Hepatocyte (in vitro differentiated cells): ENCODE measurements at regions not wholly inside any gene's neighbourhood (a gene's known extent, or its start where the extent isn't known, plus 50 kb on each side); places are given as distances from the start of the nearest gene placed in this dataset.

Experiments used
- DNase-seq: peaks from one replicate; pipeline ENCODE4 v3.0.0-alpha.2; 2016; ENCODE audit warnings: low spot score
- H2AFZ ChIP-seq: fragments of 200-600 bp; sonication (generic); 2 replicates; pipeline ENCODE4 v1.6.0; 2016; ENCODE audit warnings: antibody characterized with exemption, mild to moderate bottlenecking
- H3K27ac ChIP-seq: fragments of 200-600 bp; sonication (generic); 2 replicates; pipeline ENCODE4 v1.5.1; 2016; ENCODE audit warnings: mild to moderate bottlenecking
- H3K27me3 ChIP-seq: fragments of 200-600 bp; sonication (generic); 2 replicates; pipeline ENCODE4 v1.6.1; 2016
- H3K36me3 ChIP-seq: fragments of 200-600 bp; sonication (generic); replicated peaks from 2 replicates; pipeline ENCODE4 v1.5.1; 2016; ENCODE audit warnings: low read depth; ENCODE audit not compliant: insufficient read depth
- H3K4me1 ChIP-seq: fragments of 200-600 bp; sonication (generic); 2 replicates; pipeline ENCODE4 v1.5.1; 2016; ENCODE audit warnings: mild to moderate bottlenecking, moderate library complexity; ENCODE audit not compliant: insufficient read depth
- H3K4me2 ChIP-seq: fragments of 200-600 bp; sonication (generic); 2 replicates; pipeline ENCODE4 v1.6.0; 2016
- H3K4me3 ChIP-seq: fragments of 200-600 bp; sonication (generic); 2 replicates; pipeline ENCODE4 v1.5.1; 2016; ENCODE audit warnings: mild to moderate bottlenecking
- H3K79me2 ChIP-seq: fragments of 200-600 bp; sonication (generic); 2 replicates; pipeline ENCODE4 v1.6.0; 2017; ENCODE audit warnings: mild to moderate bottlenecking
- H3K9me2 ChIP-seq: fragments of 200-600 bp; sonication (generic); replicated peaks from 2 replicates; pipeline ENCODE4 v1.6.0; 2017; ENCODE audit warnings: mild to moderate bottlenecking; ENCODE audit not compliant: insufficient read depth
- H3K9me3 ChIP-seq: fragments of 200-600 bp; sonication (generic); 2 replicates; pipeline ENCODE4 v1.5.1; 2016; ENCODE audit warnings: low read depth, mild to moderate bottlenecking
- H4K20me1 ChIP-seq: fragments of 200-600 bp; sonication (generic); 2 replicates; pipeline ENCODE4 v1.6.0; 2016; ENCODE audit warnings: mild to moderate bottlenecking; ENCODE audit not compliant: insufficient read depth, poor library complexity, severe bottlenecking
- CTCF ChIP-seq: fragments of 200-600 bp; sonication (generic); IDR thresholded peaks from 2 replicates; pipeline ENCODE4 v1.5.1; 2016; ENCODE audit warnings: antibody characterized with exemption, mild to moderate bottlenecking; ENCODE audit not compliant: poor library complexity
- EZH2 ChIP-seq: fragments of 200-600 bp; sonication (generic); IDR thresholded peaks from 2 replicates; pipeline ENCODE4 v1.6.1; 2016; ENCODE audit warnings: antibody characterized with exemption, mild to moderate bottlenecking, borderline replicate concordance
- EZH2phosphoT487 ChIP-seq: fragments of 200-600 bp; sonication (generic); IDR thresholded peaks from one replicate; pipeline ENCODE4 v1.6.1; 2018; ENCODE audit warnings: antibody characterized with exemption, mild to moderate bottlenecking, low read depth, moderate library complexity; ENCODE audit not compliant: unreplicated experiment, severe bottlenecking
- WGBS: methylation state at CpG from one replicate; pipeline ENCODE4 v1.1.6; 2016; ENCODE audit warnings: low lambda C conversion rate; ENCODE audit errors: missing lambda C conversion rate; 5-methylcytosine and 5-hydroxymethylcytosine counted together

GRCh38 chr10:130864961-130865818 lies 446.3 kb downstream of the TCERG1L start:
- H3K27ac ChIP-seq, result no peak overlapping the region
- no peaks in the 10 kb centered on the region for H3K79me2 ChIP-seq
- H3K4me1 ChIP-seq, result no peaks in the 10 kb centered on the region
- H3K27me3 ChIP-seq, result no peaks in the 10 kb centered on the region
- H3K4me2 ChIP-seq, result no peak overlapping the region
- WGBS, result 81% methylated on average over 17 of the region's 17 CpGs
- H2AFZ ChIP-seq, result no peak overlapping the region
- TF ChIP-seq EZH2, result no peak
- TF ChIP-seq CTCF, result no peak
- TF ChIP-seq EZH2phosphoT487, result no peak
- no peaks in the 10 kb centered on the region for H3K9me2 ChIP-seq
- H4K20me1 ChIP-seq, result no peaks in the 10 kb centered on the region
- no peaks in the 10 kb centered on the region for H3K9me3 ChIP-seq
- DNase-seq, result no peak
- H3K4me3 ChIP-seq, result no peak overlapping the region
- no peaks in the 10 kb centered on the region for H3K36me3 ChIP-seq

- TF ChIP-seq CTCF (no peak), EZH2 (no peak), EZH2phosphoT487 (no peak)
- H3K79me2 ChIP-seq, result no peaks in the 10 kb centered on the region
- H3K4me2 ChIP-seq, result no peak overlapping the region
- WGBS, result 95% methylated on average over 7 of the region's 7 CpGs
- no peaks in the 10 kb centered on the region for H3K9me2 ChIP-seq
- H4K20me1 ChIP-seq, result no peaks in the 10 kb centered on the region
- no peak overlapping the region for H2AFZ ChIP-seq
- H3K27ac ChIP-seq, result no peak overlapping the region
- DNase-seq, result no peak
- H3K36me3 ChIP-seq, result no peaks in the 10 kb centered on the region
- no peaks in the 10 kb centered on the region for H3K27me3 ChIP-seq
- no peak overlapping the region for H3K4me3 ChIP-seq
- H3K4me1 ChIP-seq, result no peaks in the 10 kb centered on the region
- no peaks in the 10 kb centered on the region for H3K9me3 ChIP-seq
Measured at GRCh38 chr10:130866857-130867256, 444.7 kb downstream of the TCERG1L start.

- H3K9me2 ChIP-seq, result no peaks in the 10 kb centered on the region
- 88% methylated on average over 10 of the region's 10 CpGs for WGBS
- H3K27ac ChIP-seq, result no peak overlapping the region
- H4K20me1 ChIP-seq, result no peaks in the 10 kb centered on the region
- no peak overlapping the region for H3K4me2 ChIP-seq
- no peak overlapping the region for H2AFZ ChIP-seq
- DNase-seq, result no peak
- TF ChIP-seq EZH2phosphoT487 (no peak), EZH2 (no peak), CTCF (no peak)
- no peaks in the 10 kb centered on the region for H3K27me3 ChIP-seq
- no peaks in the 10 kb centered on the region for H3K36me3 ChIP-seq
- no peaks in the 10 kb centered on the region for H3K79me2 ChIP-seq
- H3K4me3 ChIP-seq, result no peak overlapping the region
- no peaks in the 10 kb centered on the region for H3K4me1 ChIP-seq
- no peaks in the 10 kb centered on the region for H3K9me3 ChIP-seq
Measured at GRCh38 chr10:130867446-130868194, 443.9 kb downstream of the TCERG1L start.
